ENCODE measurements at regions not wholly inside any gene's neighbourhood (a gene's known extent, or its start where the extent isn't known, plus 50 kb on each side); places are given as distances from the start of the nearest gene placed in this dataset.

- no peak for DNase-seq (ENCODE audit: low spot score)
- no peak for TF ChIP-seq CTCF (IDR thresholded peaks at IDR 0.05; ENCODE audit: extremely low read depth, missing control alignments)
Observed at GRCh38 chr4:14221176-14221575, 593.7 kb upstream of the BOD1L1 start.

- no peak for DNase-seq (ENCODE audit: low spot score)
- TF ChIP-seq CTCF (IDR thresholded peaks at IDR 0.05; ENCODE audit: extremely low read depth, missing control alignments): no peak
Observed at GRCh38 chr4:14222377-14223029, 595.0 kb upstream of the BOD1L1 start.

DNA sequence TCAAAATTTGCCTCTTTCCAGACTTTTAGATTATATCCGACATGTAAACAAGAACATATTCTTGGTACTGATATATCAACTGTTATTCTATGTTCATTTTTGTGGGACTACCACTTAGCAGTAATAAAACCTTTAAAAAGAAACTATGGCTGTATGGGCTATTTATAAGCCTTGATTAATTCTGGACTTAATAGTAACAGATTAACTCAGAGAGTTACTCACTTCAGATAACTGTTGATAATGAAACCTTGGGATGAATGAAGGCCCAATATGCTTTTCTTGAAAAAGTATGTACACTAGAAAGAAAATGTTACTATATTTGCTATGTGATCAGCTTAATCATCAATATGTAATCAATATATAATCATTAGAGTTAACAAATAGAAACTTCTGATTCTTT lies 595.9 kb upstream of the BOD1L1 start:
- no peak for TF ChIP-seq CTCF (IDR thresholded peaks at IDR 0.05; ENCODE audit: extremely low read depth, missing control alignments)
- no peak for DNase-seq (ENCODE audit: low spot score)

DNA sequence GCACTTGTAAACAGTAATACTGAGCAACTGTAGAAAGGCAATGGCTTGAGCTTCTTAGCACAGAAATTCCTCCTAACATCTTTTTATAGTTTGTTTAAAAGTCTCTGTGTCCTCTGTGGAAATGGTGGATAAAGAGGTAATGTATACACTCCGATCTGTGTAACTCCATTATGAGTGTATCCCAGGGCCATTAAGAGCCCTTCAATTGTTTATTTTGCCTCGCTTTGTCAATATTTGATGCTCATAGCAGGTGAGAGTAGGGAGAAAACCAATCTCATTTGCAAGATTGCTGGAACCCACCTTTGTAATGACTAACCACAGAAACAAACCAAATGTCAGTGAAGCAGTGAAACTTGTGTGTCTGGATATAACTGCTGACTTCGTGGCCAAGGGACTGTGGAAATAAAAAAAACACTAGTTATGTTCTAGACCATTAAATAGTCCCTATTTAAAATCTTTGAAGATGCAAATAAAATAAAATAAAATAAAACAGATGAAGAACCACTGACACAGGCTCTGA lies 598.2 kb upstream of the BOD1L1 start:
- TF ChIP-seq CTCF (IDR thresholded peaks at IDR 0.05; ENCODE audit: extremely low read depth, missing control alignments): no peak
- DNase-seq (ENCODE audit: low spot score): no peak

GRCh38 chr4:14233126-14233525 lies 605.6 kb upstream of the BOD1L1 start:
- TF ChIP-seq CTCF (IDR thresholded peaks at IDR 0.05; ENCODE audit: extremely low read depth, missing control alignments): no peak
- DNase-seq (ENCODE audit: low spot score): no peak

- TF ChIP-seq CTCF (IDR thresholded peaks at IDR 0.05; ENCODE audit: extremely low read depth, missing control alignments): no peak
- DNase-seq (ENCODE audit: low spot score): no peak
Observed at GRCh38 chr4:14234307-14234706, 606.8 kb upstream of the BOD1L1 start.

DNA sequence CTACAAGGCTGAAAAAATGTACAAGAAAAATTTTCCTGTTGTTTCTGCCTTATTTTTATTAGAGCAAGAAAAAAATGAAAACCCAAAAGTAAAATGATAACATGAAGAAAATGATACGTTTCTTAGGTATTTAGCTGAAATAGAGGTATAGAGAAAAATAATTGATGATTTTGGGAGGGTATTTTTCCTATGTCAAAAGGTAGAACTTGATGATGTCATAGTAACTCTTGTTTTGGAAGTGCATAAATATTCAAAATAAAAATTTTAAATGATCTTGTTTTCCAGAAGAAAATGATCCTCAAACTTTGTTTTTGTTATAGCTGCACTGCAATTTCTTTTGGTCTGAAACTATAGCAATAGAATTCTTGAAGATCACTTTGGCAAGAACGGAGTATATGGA lies 608.8 kb upstream of the BOD1L1 start:
- no peak for DNase-seq (ENCODE audit: low spot score)
- TF ChIP-seq CTCF (IDR thresholded peaks at IDR 0.05; ENCODE audit: extremely low read depth, missing control alignments): no peak

All from GM20000 (cell line).